ENCODE measurements at regions not wholly inside any gene's neighbourhood (a gene's known extent, or its start where the extent isn't known, plus 50 kb on each side); places are given as distances from the start of the nearest gene placed in this dataset.

- intact Hi-C loops (cut with micrococcal nuclease) = no loop called here
- DNase-seq (ENCODE audit: low read depth, low spot score) (no peak), FAIRE-seq (no peak)
- Histone ChIP-seq H3K27ac (ENCODE audit: insufficient read depth, low read depth, low read length) (no peak overlapping the region), H3K4me3 (replicated peaks in 1 of 3; ENCODE audit: insufficient read depth in 1 of 3, low read depth in 1 of 3, low read length in 3 of 3) (no peak overlapping the region), H3K4me2 (ENCODE audit: insufficient read depth, low read length) (no peak overlapping the region), H2AFZ (ENCODE audit: low read depth, low read length) (no peak overlapping the region), H4K20me1 (replicated peaks; ENCODE audit: control insufficient read depth, extremely low read depth, insufficient read depth, low read length) (no peaks in the 10 kb centered on the region), H3K9me1 (replicated peaks; ENCODE audit: control insufficient read depth, extremely low read depth, insufficient read depth, low read length) (no peaks in the 10 kb centered on the region), H3K36me3 (ENCODE audit: control insufficient read depth in 2 of 2, extremely low read depth in 1 of 2, insufficient read depth in 2 of 2, low read length in 2 of 2) (no peaks in the 10 kb centered on the region), H3K79me2 (ENCODE audit: control insufficient read depth, insufficient read depth, low read length) (no peaks in the 10 kb centered on the region), H3K4me1 (ENCODE audit: control insufficient read depth, extremely low read depth, insufficient read depth, low read length) (no peaks in the 10 kb centered on the region), H3K9ac (replicated peaks; ENCODE audit: extremely low read depth, insufficient read depth, low read length) (no peak overlapping the region), H3K9me3 (replicated peaks; ENCODE audit: control insufficient read depth, insufficient read depth, low read length) (no peaks in the 10 kb centered on the region), H3K27me3 (ENCODE audit: control insufficient read depth in 2 of 2, insufficient read depth in 2 of 2, low read length in 2 of 2) (no peaks in the 10 kb centered on the region)
- dilution Hi-C loops (cut with MboI; ENCODE audit: extremely low pct_ligation_motif_present, low sequenced_read_pairs) = no loop called here
- CTCF ChIA-PET = no interaction called here
- TF ChIP-seq MYC (IDR thresholded peaks at IDR 0.05; ENCODE audit: low read depth, low read length) = no peak
- no peak for TF ChIP-seq CTCF (IDR thresholded peaks at IDR 0.05; ENCODE audit: extremely low read depth in 1 of 2, insufficient read depth in 1 of 2, low read depth in 1 of 2, low read length in 2 of 2)
- no peak for TF ChIP-seq GATA2 (IDR thresholded peaks at IDR 0.05; ENCODE audit: insufficient read depth, insufficient read length, low read depth, low read length)
- TF ChIP-seq JUN (IDR thresholded peaks at IDR 0.05; ENCODE audit: borderline replicate concordance, insufficient read depth, insufficient read length, low read depth) = no peak
- TF ChIP-seq POLR2A (IDR thresholded peaks at IDR 0.05; ENCODE audit: low read depth, low read length) = no peak
- POLR2A ChIA-PET = no interaction called here
- no TSS peak for BruUV-seq (replicated peaks)
These were observed 111.4 kb downstream of the CPZ start for GRCh38 chr4:8703857-8704495.

GRCh38 chr4:8703401-8703696 is 110.8 kb downstream of the CPZ start:
- no TSS peak for BruUV-seq (replicated peaks)
- H3K27ac ChIP-seq (ENCODE audit: insufficient read depth, low read depth, low read length) = no peak overlapping the region
- POLR2A ChIA-PET = no interaction called here
- no peaks in the 10 kb centered on the region for H3K4me1 ChIP-seq (ENCODE audit: control insufficient read depth, extremely low read depth, insufficient read depth, low read length)
- no peaks in the 10 kb centered on the region for H3K9me3 ChIP-seq (replicated peaks; ENCODE audit: control insufficient read depth, insufficient read depth, low read length)
- no peak overlapping the region for H3K4me2 ChIP-seq (ENCODE audit: insufficient read depth, low read length)
- no peaks in the 10 kb centered on the region for H3K36me3 ChIP-seq (ENCODE audit: control insufficient read depth in 2 of 2, extremely low read depth in 1 of 2, insufficient read depth in 2 of 2, low read length in 2 of 2)
- CTCF ChIA-PET = no interaction called here
- no peaks in the 10 kb centered on the region for H3K27me3 ChIP-seq (ENCODE audit: control insufficient read depth in 2 of 2, insufficient read depth in 2 of 2, low read length in 2 of 2)
- no peaks in the 10 kb centered on the region for H3K79me2 ChIP-seq (ENCODE audit: control insufficient read depth, insufficient read depth, low read length)
- H3K9me1 ChIP-seq (replicated peaks; ENCODE audit: control insufficient read depth, extremely low read depth, insufficient read depth, low read length) = no peaks in the 10 kb centered on the region
- DNase-seq (ENCODE audit: low read depth, low spot score) (no peak), FAIRE-seq (no peak)
- dilution Hi-C loops (cut with MboI; ENCODE audit: extremely low pct_ligation_motif_present, low sequenced_read_pairs) = no loop called here
- no peak overlapping the region for H2AFZ ChIP-seq (ENCODE audit: low read depth, low read length)
- no peak overlapping the region for H3K9ac ChIP-seq (replicated peaks; ENCODE audit: extremely low read depth, insufficient read depth, low read length)
- intact Hi-C loops (cut with micrococcal nuclease) = no loop called here
- TF ChIP-seq FOS (IDR thresholded peaks at IDR 0.05; ENCODE audit: borderline replicate concordance, insufficient read depth, low read length) = no peak
- TF ChIP-seq CTCF (IDR thresholded peaks at IDR 0.05; ENCODE audit: extremely low read depth in 1 of 2, insufficient read depth in 1 of 2, low read depth in 1 of 2, low read length in 2 of 2) = no peak
- no peak for TF ChIP-seq MYC (IDR thresholded peaks at IDR 0.05; ENCODE audit: low read depth, low read length)
- TF ChIP-seq MAX (IDR thresholded peaks at IDR 0.05; ENCODE audit: insufficient read depth, insufficient read length) = no peak
- TF ChIP-seq POLR2A (IDR thresholded peaks at IDR 0.05; ENCODE audit: low read depth, low read length) = no peak
- TF ChIP-seq JUN (IDR thresholded peaks at IDR 0.05; ENCODE audit: borderline replicate concordance, insufficient read depth, insufficient read length, low read depth) = no peak
- TF ChIP-seq EZH2 (IDR thresholded peaks at IDR 0.05; ENCODE audit: borderline replicate concordance, low read depth, low read length, severe bottlenecking) = no peak
- no peak for TF ChIP-seq POLR2AphosphoS5 (IDR thresholded peaks at IDR 0.05; ENCODE audit: insufficient read depth, low read depth, low read length)
- no peak for TF ChIP-seq GATA2 (IDR thresholded peaks at IDR 0.05; ENCODE audit: insufficient read depth, insufficient read length, low read depth, low read length)
- H4K20me1 ChIP-seq (replicated peaks; ENCODE audit: control insufficient read depth, extremely low read depth, insufficient read depth, low read length) = no peaks in the 10 kb centered on the region
- no peak overlapping the region for H3K4me3 ChIP-seq (replicated peaks in 1 of 3; ENCODE audit: insufficient read depth in 1 of 3, low read depth in 1 of 3, low read length in 3 of 3)
